GM21526 (cell line): ENCODE measurements at regions not wholly inside any gene's neighbourhood (a gene's known extent, or its start where the extent isn't known, plus 50 kb on each side); places are given as distances from the start of the nearest gene placed in this dataset.

Source experiments
- ATAC-seq: cut with Tn5 transposase; IDR thresholded peaks from one replicate; pipeline ENCODE4 v1.9.1; 2021; ENCODE audit warnings: moderate library complexity; ENCODE audit not compliant: unreplicated experiment, low FRiP score

DNA sequence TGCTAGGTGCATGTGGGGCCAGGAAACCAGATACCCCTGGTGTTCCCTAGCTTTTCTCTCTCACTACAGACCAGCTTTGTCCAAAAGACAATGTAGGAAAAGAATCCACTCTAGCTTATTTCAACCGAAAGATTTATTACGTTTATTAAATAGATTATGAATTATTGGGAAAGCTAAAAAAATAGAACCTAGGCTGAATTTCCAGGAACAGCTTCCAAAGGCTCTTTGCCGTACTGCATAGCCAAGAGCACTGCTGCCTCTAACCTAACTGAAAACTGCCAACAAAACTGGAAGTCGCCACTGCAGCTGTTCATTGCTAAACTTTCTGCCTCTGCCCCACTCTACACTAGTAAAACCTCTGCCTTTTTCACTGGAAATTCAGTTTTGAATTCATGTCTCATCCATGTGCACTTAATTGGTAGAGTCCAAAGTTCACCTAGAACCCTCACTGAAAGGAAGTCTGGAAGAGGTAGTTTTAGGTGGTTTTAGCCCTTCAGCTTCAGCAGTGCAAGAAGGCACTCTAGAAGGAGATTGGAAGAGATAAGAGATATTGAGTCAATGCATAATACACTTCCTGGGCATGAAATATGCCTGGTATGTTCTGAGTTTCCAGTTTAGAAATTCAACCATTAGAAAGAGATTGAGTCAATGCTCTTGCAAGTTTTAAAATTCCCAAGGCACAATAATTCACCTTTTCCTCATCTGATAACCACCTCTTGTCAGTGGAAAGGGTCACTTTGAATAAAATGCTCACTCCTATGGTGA is 927.9 kb downstream of the MAT2B start:
- no peak for ATAC-seq

DNA sequence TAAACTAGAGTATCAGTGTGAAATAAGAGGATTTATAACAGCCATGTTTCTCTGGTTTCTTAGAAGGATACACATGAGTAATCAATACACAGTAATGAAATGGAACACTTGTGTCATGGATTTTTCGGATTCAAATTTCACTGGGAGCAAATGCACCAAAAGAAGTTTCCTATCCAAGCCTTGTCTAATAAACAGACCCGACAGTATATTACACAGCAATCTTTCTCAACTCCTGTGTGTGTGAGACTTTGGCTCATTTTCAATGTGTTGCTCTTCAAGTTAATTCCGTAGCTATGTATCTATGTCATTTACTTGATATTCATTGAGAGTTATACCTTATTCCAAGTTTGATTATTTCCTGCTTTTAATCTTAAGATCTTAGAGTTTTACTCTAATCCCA is 930.2 kb downstream of the MAT2B start:
- no peak for ATAC-seq

- ATAC-seq = no peak
Observed at GRCh38 chr5:164439799-164440198, 934.4 kb downstream of the MAT2B start.

DNA sequence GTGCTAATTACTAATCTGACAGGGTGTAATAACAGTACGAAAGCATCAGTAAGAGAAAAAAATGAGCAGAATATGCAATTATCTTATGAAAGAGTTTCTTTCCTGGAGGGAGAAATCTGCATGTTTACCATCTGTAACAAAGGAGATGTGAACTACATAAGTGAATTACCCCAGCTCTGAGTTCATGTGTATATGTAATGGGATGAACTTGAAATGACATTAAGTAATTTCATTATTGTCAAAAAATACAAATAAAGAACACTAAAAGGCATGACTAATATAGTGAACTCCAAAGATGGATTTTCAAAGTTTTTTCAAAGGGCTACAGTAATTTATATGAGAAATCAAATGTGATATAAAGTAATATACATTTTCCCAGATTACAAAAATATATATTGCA is 944.0 kb downstream of the MAT2B start:
- ATAC-seq = no peak

GRCh38 chr5:164466033-164466432 is 960.6 kb downstream of the MAT2B start:
- no peak for ATAC-seq

DNA sequence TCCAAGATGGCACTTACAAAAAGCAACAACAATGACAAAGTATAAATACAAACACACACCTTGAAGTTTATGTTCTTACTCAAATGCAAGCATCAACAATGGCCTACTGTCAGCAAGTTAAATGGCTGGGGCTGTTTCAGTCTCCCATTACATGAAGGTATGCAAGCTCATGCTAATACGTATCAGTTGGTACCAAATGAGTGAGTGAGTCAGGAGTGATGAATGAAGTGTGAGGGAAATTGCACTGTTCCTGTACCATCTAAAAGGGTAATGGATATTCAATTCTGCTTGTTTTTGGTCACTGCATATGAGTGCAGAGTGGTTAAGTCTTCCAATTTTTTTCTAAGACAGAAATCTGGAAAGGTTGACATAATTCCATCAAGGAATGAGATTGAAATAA is 964.9 kb downstream of the MAT2B start:
- ATAC-seq = no peak

GRCh38 chr5:164472165-164472564 is 966.7 kb downstream of the MAT2B start:
- ATAC-seq = no peak

DNA sequence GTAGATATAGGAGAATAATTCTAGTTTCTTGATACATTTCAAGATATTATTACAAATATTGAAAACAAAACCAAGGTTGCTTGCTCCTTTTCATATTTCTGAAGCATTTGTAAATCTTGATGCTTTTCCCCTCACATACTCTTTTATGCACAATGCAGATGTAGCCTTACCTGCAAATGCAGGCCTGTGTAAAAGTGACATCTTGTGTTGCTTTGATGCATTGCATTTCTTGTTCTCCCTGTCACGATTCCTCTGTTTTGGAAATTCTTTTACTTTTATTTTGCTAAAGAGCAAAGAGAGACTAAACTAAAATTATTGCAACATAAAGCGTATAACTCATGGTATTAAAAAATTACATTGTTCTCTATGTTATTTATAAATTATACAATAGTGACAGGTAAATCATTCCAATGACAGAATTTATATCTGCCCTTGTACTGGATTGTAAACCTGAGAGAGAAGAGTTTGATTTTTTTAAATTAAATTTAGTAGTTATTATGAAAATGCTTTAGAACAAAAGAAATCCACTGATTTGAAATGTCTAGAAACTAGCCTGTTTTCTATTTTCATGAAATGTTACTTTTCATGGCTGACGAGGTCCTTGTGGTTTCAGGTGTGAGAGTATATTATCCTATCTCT is 970.0 kb downstream of the MAT2B start:
- no peak for ATAC-seq

- no peak for ATAC-seq
Observed at GRCh38 chr5:164481270-164481669, 975.9 kb downstream of the MAT2B start.

- no peak for ATAC-seq
Observed at GRCh38 chr5:164482351-164482750, 976.9 kb downstream of the MAT2B start.

DNA sequence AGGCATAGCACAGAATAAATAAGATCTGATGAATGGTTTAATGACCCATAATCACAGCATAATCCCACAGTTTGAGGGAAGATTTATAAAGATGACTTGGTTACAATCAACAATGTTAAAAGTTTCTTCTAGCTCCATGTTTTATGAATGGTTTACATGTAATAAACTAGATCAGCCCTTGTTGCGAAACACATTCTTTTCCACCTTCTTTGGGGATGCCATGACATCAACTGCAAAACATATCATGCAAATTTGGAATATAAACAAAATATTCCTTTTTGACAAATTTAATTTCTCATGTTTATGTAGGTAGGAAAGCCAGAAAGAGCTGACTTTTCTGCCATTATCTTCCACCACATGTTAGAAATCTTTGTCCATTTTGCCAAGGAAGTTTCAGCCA is 979.5 kb downstream of the MAT2B start:
- ATAC-seq = no peak

- ATAC-seq = no peak
Observed at GRCh38 chr5:164487939-164488338, 982.5 kb downstream of the MAT2B start.

GRCh38 chr5:164497311-164498064 is 992.1 kb downstream of the MAT2B start:
- no peak for ATAC-seq

- ATAC-seq = no peak
Observed at GRCh38 chr5:164498438-164498837, 993.0 kb downstream of the MAT2B start.

- ATAC-seq = no peak
Observed at GRCh38 chr5:164500856-164501255, 995.4 kb downstream of the MAT2B start.

DNA sequence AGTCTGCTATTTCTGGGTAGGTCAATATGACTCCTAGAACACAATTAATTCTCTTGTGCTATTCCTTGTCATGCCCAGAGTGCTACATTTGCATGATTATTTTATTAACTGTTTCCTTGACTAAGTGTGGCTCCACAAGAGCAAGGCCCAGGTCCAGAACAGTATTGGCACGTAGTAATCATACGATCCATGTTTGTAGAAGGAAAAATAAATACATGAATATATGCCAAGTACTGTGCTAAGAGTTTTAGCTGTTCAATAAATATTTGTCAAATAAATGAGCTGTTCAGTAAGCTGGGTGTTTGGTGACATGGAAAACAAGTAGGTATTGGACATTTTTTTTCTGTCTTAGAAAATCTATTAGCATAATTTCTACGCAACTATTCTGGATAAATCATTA is 995.9 kb downstream of the MAT2B start:
- no peak for ATAC-seq

DNA sequence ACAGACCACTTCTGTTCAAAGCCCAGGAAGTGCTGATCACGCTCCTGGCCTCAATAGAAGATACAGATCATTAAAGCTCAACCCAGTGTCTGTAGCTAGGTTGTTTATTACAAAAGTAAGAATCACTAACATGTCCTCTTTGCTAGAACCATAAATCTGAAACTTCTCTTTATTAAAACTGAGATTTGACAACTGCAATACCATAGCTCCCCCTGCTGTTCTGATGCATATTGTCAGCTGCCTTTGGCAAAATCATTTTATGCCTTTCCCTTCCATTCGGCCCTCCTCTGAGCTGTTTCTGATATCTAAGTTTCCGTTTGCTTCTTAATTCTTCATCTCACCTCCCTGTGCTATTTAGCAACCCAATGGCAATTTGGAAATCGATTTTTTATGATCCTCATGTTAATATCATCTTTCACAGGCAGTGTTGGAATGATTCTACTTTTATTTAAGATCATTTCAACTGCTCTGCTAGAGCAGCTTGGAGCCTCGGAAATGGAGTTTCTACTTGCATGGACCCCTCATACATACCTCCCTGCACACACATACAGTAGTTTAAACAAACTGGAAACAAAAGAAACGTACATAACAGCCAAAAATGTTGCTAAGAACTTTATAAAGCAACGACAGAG is 998.8 kb downstream of the MAT2B start:
- ATAC-seq = peak; percentile 83

DNA sequence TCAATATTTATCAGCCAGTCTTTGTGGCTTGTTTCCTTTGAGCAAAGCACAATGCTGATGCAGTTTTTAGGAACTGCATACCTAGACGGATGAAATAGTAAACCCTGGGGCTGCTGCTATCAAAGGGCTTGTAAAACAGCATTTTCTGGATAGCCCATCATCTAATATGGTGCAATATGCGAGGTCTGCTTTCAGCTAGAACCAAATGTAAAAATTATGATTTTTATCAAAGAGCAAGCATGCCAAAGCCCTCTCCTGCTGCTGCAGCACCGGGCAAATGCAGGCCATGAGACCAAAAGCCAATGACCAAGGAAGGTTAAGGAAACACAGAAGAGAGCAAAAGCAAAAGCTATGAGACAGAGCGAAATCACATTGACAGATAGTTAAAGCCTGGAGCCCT is 1000.4 kb downstream of the MAT2B start:
- ATAC-seq = no peak

- ATAC-seq = no peak
Observed at GRCh38 chr5:164518067-164518740, 1012.8 kb downstream of the MAT2B start.

DNA sequence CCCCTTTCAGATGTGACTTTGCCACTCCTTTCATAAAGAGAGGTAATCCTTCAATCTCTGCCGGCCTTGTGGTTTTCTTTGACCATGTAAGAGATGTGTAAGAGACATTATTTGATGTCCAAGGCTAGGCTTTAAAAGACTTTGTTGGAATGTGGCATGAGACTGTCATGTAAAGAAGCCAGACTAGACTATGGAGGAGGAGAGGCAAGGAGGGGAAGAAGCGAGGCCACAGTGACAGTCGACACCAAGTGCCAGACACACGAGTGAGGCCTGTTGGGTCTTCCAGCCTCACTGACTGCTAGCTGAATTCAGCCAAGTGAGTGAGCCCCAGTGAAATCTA is 1013.3 kb downstream of the MAT2B start:
- ATAC-seq = no peak
